ENCODE measurements at regions not wholly inside any gene's neighbourhood (a gene's known extent, or its start where the extent isn't known, plus 50 kb on each side); places are given as distances from the start of the nearest gene placed in this dataset.

DNA sequence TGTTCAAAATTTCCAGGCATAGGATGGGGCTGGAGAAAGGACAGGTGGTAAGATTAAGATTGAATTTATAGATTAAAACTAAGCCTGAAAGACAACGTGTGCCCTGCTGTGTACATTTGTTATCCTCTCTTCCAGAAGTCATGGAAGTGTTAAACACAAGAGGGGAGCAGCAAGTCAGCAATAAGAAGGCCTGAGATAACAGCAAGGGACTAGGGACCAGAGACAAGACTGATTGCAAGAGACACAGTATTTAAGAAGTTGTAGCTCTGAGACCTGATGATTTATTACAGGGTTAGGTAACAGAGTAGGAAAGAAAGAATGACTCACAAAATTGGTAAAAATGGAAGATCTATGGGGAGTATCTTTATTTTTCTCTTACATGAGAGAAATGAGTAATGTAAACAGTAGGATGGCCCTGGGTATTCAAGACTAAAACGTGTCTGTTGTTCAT lies 55.7 kb upstream of the COL1A2 start (continued):
- TF ChIP-seq, protein P1, sequence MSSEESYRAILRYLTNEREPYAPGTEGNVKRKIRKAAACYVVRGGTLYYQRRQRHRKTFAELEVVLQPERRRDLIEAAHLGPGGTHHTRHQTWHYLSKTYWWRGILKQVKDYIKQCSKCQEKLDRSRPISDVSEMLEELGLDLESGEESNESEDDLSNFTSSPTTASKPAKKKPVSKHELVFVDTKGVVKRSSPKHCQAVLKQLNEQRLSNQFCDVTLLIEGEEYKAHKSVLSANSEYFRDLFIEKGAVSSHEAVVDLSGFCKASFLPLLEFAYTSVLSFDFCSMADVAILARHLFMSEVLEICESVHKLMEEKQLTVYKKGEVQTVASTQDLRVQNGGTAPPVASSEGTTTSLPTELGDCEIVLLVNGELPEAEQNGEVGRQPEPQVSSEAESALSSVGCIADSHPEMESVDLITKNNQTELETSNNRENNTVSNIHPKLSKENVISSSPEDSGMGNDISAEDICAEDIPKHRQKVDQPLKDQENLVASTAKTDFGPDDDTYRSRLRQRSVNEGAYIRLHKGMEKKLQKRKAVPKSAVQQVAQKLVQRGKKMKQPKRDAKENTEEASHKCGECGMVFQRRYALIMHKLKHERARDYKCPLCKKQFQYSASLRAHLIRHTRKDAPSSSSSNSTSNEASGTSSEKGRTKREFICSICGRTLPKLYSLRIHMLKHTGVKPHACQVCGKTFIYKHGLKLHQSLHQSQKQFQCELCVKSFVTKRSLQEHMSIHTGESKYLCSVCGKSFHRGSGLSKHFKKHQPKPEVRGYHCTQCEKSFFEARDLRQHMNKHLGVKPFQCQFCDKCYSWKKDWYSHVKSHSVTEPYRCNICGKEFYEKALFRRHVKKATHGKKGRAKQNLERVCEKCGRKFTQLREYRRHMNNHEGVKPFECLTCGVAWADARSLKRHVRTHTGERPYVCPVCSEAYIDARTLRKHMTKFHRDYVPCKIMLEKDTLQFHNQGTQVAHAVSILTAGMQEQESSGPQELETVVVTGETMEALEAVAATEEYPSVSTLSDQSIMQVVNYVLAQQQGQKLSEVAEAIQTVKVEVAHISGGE (CRISPR knock-in tag; IDR thresholded peaks at IDR 0.05) = no peak
- TF ChIP-seq, protein P2, sequence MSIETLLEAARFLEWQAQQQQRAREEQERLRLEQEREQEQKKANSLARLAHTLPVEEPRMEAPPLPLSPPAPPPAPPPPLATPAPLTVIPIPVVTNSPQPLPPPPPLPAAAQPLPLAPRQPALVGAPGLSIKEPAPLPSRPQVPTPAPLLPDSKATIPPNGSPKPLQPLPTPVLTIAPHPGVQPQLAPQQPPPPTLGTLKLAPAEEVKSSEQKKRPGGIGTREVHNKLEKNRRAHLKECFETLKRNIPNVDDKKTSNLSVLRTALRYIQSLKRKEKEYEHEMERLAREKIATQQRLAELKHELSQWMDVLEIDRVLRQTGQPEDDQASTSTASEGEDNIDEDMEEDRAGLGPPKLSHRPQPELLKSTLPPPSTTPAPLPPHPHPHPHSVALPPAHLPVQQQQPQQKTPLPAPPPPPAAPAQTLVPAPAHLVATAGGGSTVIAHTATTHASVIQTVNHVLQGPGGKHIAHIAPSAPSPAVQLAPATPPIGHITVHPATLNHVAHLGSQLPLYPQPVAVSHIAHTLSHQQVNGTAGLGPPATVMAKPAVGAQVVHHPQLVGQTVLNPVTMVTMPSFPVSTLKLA (conservative IDR thresholded peaks at IDR 0.05) = 0 out of 4 replicates have a peak, but pooled peaks of 1 of the 2 experiments have one; percentile 35
- TF ChIP-seq, protein P3, sequence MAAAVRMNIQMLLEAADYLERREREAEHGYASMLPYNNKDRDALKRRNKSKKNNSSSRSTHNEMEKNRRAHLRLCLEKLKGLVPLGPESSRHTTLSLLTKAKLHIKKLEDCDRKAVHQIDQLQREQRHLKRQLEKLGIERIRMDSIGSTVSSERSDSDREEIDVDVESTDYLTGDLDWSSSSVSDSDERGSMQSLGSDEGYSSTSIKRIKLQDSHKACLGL (CRISPR knock-in tag; IDR thresholded peaks at IDR 0.05; ENCODE audit: borderline replicate concordance, poor library complexity, severe bottlenecking) = no peak
- no peak for TF ChIP-seq TCF7L2 (IDR thresholded peaks at IDR 0.05; ENCODE audit: low read depth, low read length)
- TF ChIP-seq MTA3 (IDR thresholded peaks at IDR 0.05; ENCODE audit: borderline replicate concordance) = no peak
- TF ChIP-seq JUND (IDR thresholded peaks at IDR 0.05; ENCODE audit: borderline replicate concordance, low read depth, low read length) = peak; percentile 25; the same call in 1 of the 2 replicates
- TF ChIP-seq JUND (tag; IDR thresholded peaks at IDR 0.05; ENCODE audit: borderline replicate concordance, low read depth, low read length) = 0 out of 3 replicates have a peak, but pooled peaks have one; percentile 16
- TF ChIP-seq CBFA2T3 (IDR thresholded peaks at IDR 0.05) = peak; percentile 92
- TF ChIP-seq, protein P4, sequence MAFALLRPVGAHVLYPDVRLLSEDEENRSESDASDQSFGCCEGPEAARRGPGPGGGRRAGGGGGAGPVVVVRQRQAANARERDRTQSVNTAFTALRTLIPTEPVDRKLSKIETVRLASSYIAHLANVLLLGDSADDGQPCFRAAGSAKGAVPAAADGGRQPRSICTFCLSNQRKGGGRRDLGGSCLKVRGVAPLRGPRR (CRISPR knock-in tag; IDR thresholded peaks at IDR 0.05) = no peak
- peak; percentile 76 for TF ChIP-seq NCOR1 (IDR thresholded peaks at IDR 0.05)
- TF ChIP-seq EP400 (IDR thresholded peaks at IDR 0.05) = 0 out of 2 replicates have a peak, but pooled peaks have one; percentile 14
- no peak for TF ChIP-seq SRF (CRISPR knock-in tag; IDR thresholded peaks at IDR 0.05)
- no peak for TF ChIP-seq HDAC2 (IDR thresholded peaks at IDR 0.05)
- TF ChIP-seq SREBF1 (IDR thresholded peaks at IDR 0.05; ENCODE audit: borderline replicate concordance, low read depth, low read length) = no peak
- TF ChIP-seq, protein P5, sequence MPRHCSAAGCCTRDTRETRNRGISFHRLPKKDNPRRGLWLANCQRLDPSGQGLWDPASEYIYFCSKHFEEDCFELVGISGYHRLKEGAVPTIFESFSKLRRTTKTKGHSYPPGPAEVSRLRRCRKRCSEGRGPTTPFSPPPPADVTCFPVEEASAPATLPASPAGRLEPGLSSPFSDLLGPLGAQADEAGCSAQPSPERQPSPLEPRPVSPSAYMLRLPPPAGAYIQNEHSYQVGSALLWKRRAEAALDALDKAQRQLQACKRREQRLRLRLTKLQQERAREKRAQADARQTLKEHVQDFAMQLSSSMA (CRISPR knock-in tag; IDR thresholded peaks at IDR 0.05) = no peak
- TF ChIP-seq NBN (IDR thresholded peaks at IDR 0.05; ENCODE audit: low read depth) = no peak
- no peak for TF ChIP-seq MXI1 (IDR thresholded peaks at IDR 0.05; ENCODE audit: low read depth, low read length)
- TF ChIP-seq MYC (IDR thresholded peaks at IDR 0.05; ENCODE audit: low read depth, low read length) = no peak
- TF ChIP-seq MYC (CRISPR knock-in tag; IDR thresholded peaks at IDR 0.05; ENCODE audit: borderline replicate concordance, low read depth) = no peak
- TF ChIP-seq RAD21 (CRISPR knock-in tag; conservative IDR thresholded peaks at IDR 0.05 in 1 of 2, IDR thresholded peaks at IDR 0.05 in 1 of 2) = peak in 1 of 2 experiments; percentile 34; a peak in 1 of 4 replicates
- TF ChIP-seq RBM22 (IDR thresholded peaks at IDR 0.05; ENCODE audit: low read depth, low read length, poor library complexity, severe bottlenecking) = no peak
- TF ChIP-seq ZNF165 (CRISPR knock-in tag; IDR thresholded peaks at IDR 0.05; ENCODE audit: borderline replicate concordance) = no peak
